Right lobe of liver (tissue), 4 donors: ENCODE measurements at regions not wholly inside any gene's neighbourhood (a gene's known extent, or its start where the extent isn't known, plus 50 kb on each side); places are given as distances from the start of the nearest gene placed in this dataset.

Source experiments
- CTCF ChIP-seq, 4 donors: fragments of 200-600 bp in 3 of 4; fragments of 450-650 bp in 1 of 4; IDR thresholded peaks; one replicate each; pipeline versions ENCODE4 v1.5.1 to v1.8.0; 2016 to 2022; ENCODE audit warnings: antibody characterized with exemption in 4 of 4, mild to moderate bottlenecking in 2 of 4
- POLR2A ChIP-seq: fragments of 450-650 bp; IDR thresholded peaks from one replicate; pipeline ENCODE4 v1.6.1; 2017; ENCODE audit warnings: antibody characterized with exemption, mild to moderate bottlenecking
- donor health status: DM: no; HTN: no; CAD: no.
- donor health status: DM: no; HTN: no; CAD: no.
- donor health status: DM: no; HTN: yes; CAD: no.

GRCh38 chr9:109969011-109969410 is 189.0 kb downstream of the PALM2AKAP2 start:
- peak in 2 of 4 donors; percentile 11 for TF ChIP-seq CTCF (IDR thresholded peaks at IDR 0.05)
- TF ChIP-seq POLR2A: no peak
